Loucy (cell line): ENCODE measurements at regions not wholly inside any gene's neighbourhood (a gene's known extent, or its start where the extent isn't known, plus 50 kb on each side); places are given as distances from the start of the nearest gene placed in this dataset.

Experiments
- EZH2phosphoT487 ChIP-seq: fragments of 200-600 bp; IDR thresholded peaks from 2 replicates; pipeline ENCODE4 v1.6.1; 2018; ENCODE audit warnings: antibody characterized with exemption, mild to moderate bottlenecking, moderate library complexity, borderline replicate concordance
- TF ChIP-seq, protein P1 (sequence below): fragments of 200-600 bp; sonication (generic); conservative IDR thresholded peaks from 2 replicates; pipeline ENCODE4 v1.5.1; 2014; ENCODE audit warnings: mild to moderate bottlenecking, antibody characterized with exemption, low read length

DNA sequence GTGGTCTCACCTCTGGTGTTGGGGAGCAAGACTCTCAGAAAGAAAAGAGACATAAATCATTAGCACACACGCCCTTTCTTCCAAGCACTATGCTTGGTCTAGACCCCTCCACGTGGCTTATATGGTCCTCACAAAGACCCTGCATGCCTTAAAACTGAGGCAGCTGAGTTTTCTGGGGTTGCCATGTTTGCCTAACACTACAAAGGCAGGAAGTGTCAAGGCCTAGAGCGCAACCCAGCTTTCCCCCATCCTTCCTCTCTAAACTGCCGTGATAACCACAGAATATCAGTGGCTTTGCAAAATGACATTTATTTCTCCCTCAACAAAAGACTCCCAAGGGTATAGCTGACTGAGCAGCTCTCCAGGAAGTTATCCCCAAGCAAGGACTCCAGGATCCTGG, 146.5 kb upstream of the TOP1 start:
- TF ChIP-seq, protein P1, sequence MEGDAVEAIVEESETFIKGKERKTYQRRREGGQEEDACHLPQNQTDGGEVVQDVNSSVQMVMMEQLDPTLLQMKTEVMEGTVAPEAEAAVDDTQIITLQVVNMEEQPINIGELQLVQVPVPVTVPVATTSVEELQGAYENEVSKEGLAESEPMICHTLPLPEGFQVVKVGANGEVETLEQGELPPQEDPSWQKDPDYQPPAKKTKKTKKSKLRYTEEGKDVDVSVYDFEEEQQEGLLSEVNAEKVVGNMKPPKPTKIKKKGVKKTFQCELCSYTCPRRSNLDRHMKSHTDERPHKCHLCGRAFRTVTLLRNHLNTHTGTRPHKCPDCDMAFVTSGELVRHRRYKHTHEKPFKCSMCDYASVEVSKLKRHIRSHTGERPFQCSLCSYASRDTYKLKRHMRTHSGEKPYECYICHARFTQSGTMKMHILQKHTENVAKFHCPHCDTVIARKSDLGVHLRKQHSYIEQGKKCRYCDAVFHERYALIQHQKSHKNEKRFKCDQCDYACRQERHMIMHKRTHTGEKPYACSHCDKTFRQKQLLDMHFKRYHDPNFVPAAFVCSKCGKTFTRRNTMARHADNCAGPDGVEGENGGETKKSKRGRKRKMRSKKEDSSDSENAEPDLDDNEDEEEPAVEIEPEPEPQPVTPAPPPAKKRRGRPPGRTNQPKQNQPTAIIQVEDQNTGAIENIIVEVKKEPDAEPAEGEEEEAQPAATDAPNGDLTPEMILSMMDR: no peak
- TF ChIP-seq EZH2phosphoT487: no peak
